HCT116 (cell line): ENCODE measurements at regions not wholly inside any gene's neighbourhood (a gene's known extent, or its start where the extent isn't known, plus 50 kb on each side); places are given as distances from the start of the nearest gene placed in this dataset.

ENCODE experiments used
- ATAC-seq: fragments of 200-7000 bp; cut with Tn5 transposase; 2 replicates; pipeline ENCODE4 v1.9.1; 2020; ENCODE audit warnings: mild to moderate bottlenecking, moderate library complexity
- BruUV-seq: library from RNA; stranded (reverse); fragments of 400-500 nt; replicated peaks from 2 replicates; lab custom pipeline; 2021; lab: Mats Ljungman, UMichigan
- CTCF ChIA-PET: fragments of 300-600 bp; sonication (Branson Sonifier 250); formaldehyde crosslinking; loops from one replicate; lab custom pipeline; 2021; ENCODE audit warnings: antibody characterized with exemption; lab: Charles Lee
- POLR2A ChIA-PET: fragments of 300-600, 350-600 bp; sonication (Branson Sonifier 250); formaldehyde crosslinking; loops from one replicate; lab custom pipeline; 2021; ENCODE audit warnings: antibody characterized with exemption; lab: Charles Lee
- RAD21 ChIA-PET, 2 experiments: fragments of 300-600 bp; sonication (Branson Sonifier 250); formaldehyde crosslinking; loops; one replicate each; lab custom pipeline; 2023; ENCODE audit warnings: low total read pairs in 2 of 2; ENCODE audit not compliant: uncharacterized antibody in 2 of 2, unreplicated experiment in 2 of 2, low non-redundant PET in 1 of 2; lab: Charles Lee
- DNase-seq: peaks from one replicate; pipeline ENCODE4 v3.0.0-alpha.2; 2010; ENCODE audit warnings: low read depth, low spot score
- H2AFZ ChIP-seq: fragments of 200-600 bp; shearing (Covaris generic), sonication (generic); 2 replicates; pipeline ENCODE4 v1.6.1; 2017; ENCODE audit warnings: low read depth, mixed run types, mixed read lengths, antibody characterized with exemption, low read length; ENCODE audit not compliant: poor library complexity, severe bottlenecking
- H3K27ac ChIP-seq: 2 replicates; pipeline ENCODE4 v1.5.1; 2012; ENCODE audit warnings: low read depth, low read length
- H3K27me3 ChIP-seq: fragments of 200-600 bp; sonication (generic); 2 replicates; pipeline ENCODE4 v1.6.1; 2016; ENCODE audit warnings: mixed run types, low read length, mixed read lengths; ENCODE audit not compliant: insufficient read depth
- H3K36me3 ChIP-seq, 2 experiments: fragments of 200-500 bp in 1 of 2; fragments of 200-600 bp in 1 of 2; sonication (Bioruptor generic) in 1 of 2; sonication (generic) in 1 of 2; 2 replicates each; pipeline versions ENCODE4 v1.5.1 to v1.6.1; 2014 to 2016; ENCODE audit warnings: low read length in 2 of 2, inconsistent platforms in 1 of 2, mixed read lengths in 1 of 2, mixed run types in 1 of 2; ENCODE audit not compliant: insufficient read depth in 2 of 2, control insufficient read depth in 1 of 2
- H3K4me1 ChIP-seq, 2 experiments: fragments of 200-600 bp in 1 of 2; sonication (generic) in 1 of 2; 2 replicates each; pipeline versions ENCODE4 v1.5.1 to v1.6.1; 2012 to 2017; ENCODE audit warnings: low read length in 2 of 2, inconsistent platforms in 1 of 2, mild to moderate bottlenecking in 1 of 2, mixed read lengths in 1 of 2, mixed run types in 1 of 2, moderate library complexity in 1 of 2; ENCODE audit not compliant: insufficient read depth in 2 of 2, control insufficient read depth in 1 of 2
- H3K4me2 ChIP-seq: fragments of 200-600 bp; sonication (generic); 2 replicates; pipeline ENCODE4 v1.6.1; 2017; ENCODE audit warnings: mixed run types, low read length, mixed read lengths
- H3K4me3 ChIP-seq, 2 experiments: fragments of 200-600 bp in 1 of 2; sonication (generic) in 1 of 2; replicated peaks in 1 of 2; 2 replicates each; pipeline ENCODE4 v1.5.1; 2011 to 2016; ENCODE audit warnings: low read length in 2 of 2, control low read depth in 1 of 2, low read depth in 1 of 2, mild to moderate bottlenecking in 1 of 2, mixed read lengths in 1 of 2, mixed run types in 1 of 2
- H3K79me2 ChIP-seq: fragments of 200-600 bp; sonication (generic); 2 replicates; pipeline ENCODE4 v1.6.1; 2017; ENCODE audit warnings: mild to moderate bottlenecking, mixed run types, low read length, moderate library complexity, mixed read lengths; ENCODE audit not compliant: insufficient read depth
- H3K9ac ChIP-seq: fragments of 200-600 bp; sonication (generic); 2 replicates; pipeline ENCODE4 v1.6.1; 2016; ENCODE audit warnings: low read length, mixed read lengths
- H3K9me2 ChIP-seq: fragments of 200-600 bp; sonication (generic), shearing (Covaris generic); 2 replicates; pipeline ENCODE4 v1.6.1; 2017; ENCODE audit warnings: mixed run types, mild to moderate bottlenecking, moderate library complexity; ENCODE audit not compliant: insufficient read depth
- H3K9me3 ChIP-seq, 2 experiments: fragments of 200-500 bp in 1 of 2; fragments of 200-600 bp in 1 of 2; sonication (Bioruptor generic) in 1 of 2; sonication (generic) in 1 of 2; 2 replicates each; pipeline ENCODE4 v1.6.1; 2014 to 2017; ENCODE audit warnings: low read length in 2 of 2, mixed read lengths in 2 of 2, inconsistent platforms in 1 of 2, low read depth in 1 of 2, mild to moderate bottlenecking in 1 of 2, mixed run types in 1 of 2, moderate library complexity in 1 of 2; ENCODE audit not compliant: control insufficient read depth in 1 of 2, insufficient read depth in 1 of 2
- H4K20me1 ChIP-seq: fragments of 200-600 bp; sonication (generic), shearing (Covaris generic); 2 replicates; pipeline ENCODE4 v1.6.1; 2017; ENCODE audit warnings: mixed run types, mild to moderate bottlenecking, moderate library complexity; ENCODE audit not compliant: insufficient read depth
- CBX3 ChIP-seq: IDR thresholded peaks from 2 replicates; pipeline ENCODE4 v1.6.1; 2012; ENCODE audit warnings: low read depth
- CTCF ChIP-seq, 3 experiments: fragments of 200-600 bp in 1 of 3; sonication (generic) in 1 of 3; IDR thresholded peaks in 2 of 3; conservative IDR thresholded peaks in 1 of 3; 2 replicates each; pipeline ENCODE4 v1.5.1; 2012 to 2017; ENCODE audit warnings: low read depth in 2 of 3, low read length in 2 of 3, antibody characterized with exemption in 1 of 3, borderline replicate concordance in 1 of 3, control low read depth in 1 of 3, mild to moderate bottlenecking in 1 of 3, mixed read lengths in 1 of 3, mixed run types in 1 of 3, moderate library complexity in 1 of 3; ENCODE audit not compliant: insufficient read depth in 1 of 3
- EGR1 ChIP-seq: IDR thresholded peaks from 2 replicates; pipeline ENCODE4 v1.6.1; 2012; ENCODE audit warnings: low read depth
- EZH2 ChIP-seq: fragments of 200-600 bp; sonication (generic); IDR thresholded peaks from 2 replicates; pipeline ENCODE4 v1.6.1; 2017; ENCODE audit warnings: antibody characterized with exemption, mixed run types
- MAX ChIP-seq: IDR thresholded peaks from 2 replicates; pipeline ENCODE4 v1.6.1; 2012
- POLR2A ChIP-seq: IDR thresholded peaks from 2 replicates; pipeline ENCODE4 v1.7.0; 2011; ENCODE audit warnings: borderline replicate concordance; ENCODE audit not compliant: insufficient read depth, insufficient read length; ENCODE audit errors: extremely low read depth
- POLR2AphosphoS5 ChIP-seq: IDR thresholded peaks from 2 replicates; pipeline ENCODE4 v1.6.1; 2011; ENCODE audit warnings: mild to moderate bottlenecking, low read depth, low read length, moderate library complexity
- RAD21 ChIP-seq: IDR thresholded peaks from 2 replicates; pipeline ENCODE4 v1.6.1; 2012; ENCODE audit warnings: low read depth, mild to moderate bottlenecking
- REST ChIP-seq: IDR thresholded peaks from 2 replicates; pipeline ENCODE4 v1.6.1; 2012; ENCODE audit warnings: low read depth
- SIN3A ChIP-seq: IDR thresholded peaks from 2 replicates; pipeline ENCODE4 v1.6.1; 2012; ENCODE audit warnings: low read depth
- SP1 ChIP-seq: IDR thresholded peaks from 2 replicates; pipeline ENCODE4 v1.6.1; 2012; ENCODE audit warnings: low read depth
- SRF ChIP-seq: IDR thresholded peaks from 2 replicates; pipeline ENCODE4 v1.6.1; 2012; ENCODE audit warnings: low read depth
- TCF7L2 ChIP-seq: IDR thresholded peaks from 2 replicates; pipeline ENCODE4 v1.7.0; 2011; ENCODE audit warnings: borderline replicate concordance, inconsistent platforms; ENCODE audit not compliant: insufficient read depth, insufficient read length; ENCODE audit errors: extremely low read depth
- YY1 ChIP-seq: IDR thresholded peaks from 2 replicates; pipeline ENCODE4 v1.6.1; 2011; ENCODE audit warnings: low read length, low read depth, moderate library complexity, mild to moderate bottlenecking; ENCODE audit not compliant: insufficient replicate concordance; ENCODE audit errors: extremely low read depth
- ZFX ChIP-seq: fragments of 450-650 bp; IDR thresholded peaks from 2 replicates; pipeline ENCODE4 v1.6.1; 2017
- ZNF274 ChIP-seq: fragments of 200-500 bp; sonication (Bioruptor generic); IDR thresholded peaks from 2 replicates; pipeline ENCODE4 v1.6.1; 2014; ENCODE audit warnings: mild to moderate bottlenecking, low read depth, low read length, inconsistent platforms
- intact Hi-C: fragments of 100-400 bp; cut with micrococcal nuclease; formaldehyde crosslinking; loops from 2 replicates; pipeline ENCODE4 v1.10.0; 2022

GRCh38 chr20:52082612-52083011, 109.0 kb downstream of the ZFP64 start:
- Histone ChIP-seq H3K79me2 (no peaks in the 10 kb centered on the region), H3K4me3 (no peak overlapping the region), H3K9me2 (no peaks in the 10 kb centered on the region), H3K4me1 (no peaks in the 10 kb centered on the region), H4K20me1 (no peaks in the 10 kb centered on the region), H2AFZ (no peak overlapping the region), H3K4me2 (no peak overlapping the region), H3K27me3 (no peaks in the 10 kb centered on the region), H3K27ac (no peak overlapping the region), H3K9ac (no peak overlapping the region), H3K9me3 (peaks cover 6 to 9% of the 10 kb centered on the region in 2 experiments; a peak in 3 of 4 replicates), H3K36me3 (no peaks in the 10 kb centered on the region)
- ChIA-PET CTCF (interaction anchor here (1.0 to 1.9 kb wide), 5 partner anchors 382 to 459 kb away, joined by 3 to 11 read pairs (median 5); no protein-coding TSS in a partner anchor), POLR2A (no interaction called here), RAD21 (interaction anchor here in 1 of 2 experiments (0.6 kb wide), 1 partner anchor 407 kb away, joined by 3 read pairs; no protein-coding TSS in a partner anchor)
- BruUV-seq = no TSS peak
- ATAC-seq (no peak), DNase-seq (no peak)
- TF ChIP-seq POLR2A (no peak), SIN3A (no peak), TCF7L2 (no peak), CBX3 (no peak), EGR1 (no peak), SRF (no peak)
- intact Hi-C loops = loop anchor here (1.0 to 5.0 kb wide), 5 partner anchors 280 to 1095 kb away; partner anchors contain the start of gene SALL4

GRCh38 chr20:52081791-52082190, 109.8 kb downstream of the ZFP64 start:
- Histone ChIP-seq H3K27me3 (no peaks in the 10 kb centered on the region), H3K9ac (no peak overlapping the region), H2AFZ (no peak overlapping the region), H3K4me2 (no peak overlapping the region), H3K9me3 (peaks cover 0 to under 1% of the 10 kb centered on the region in 2 experiments; a peak in 2 of 4 replicates), H3K4me1 (no peaks in the 10 kb centered on the region), H3K27ac (no peak overlapping the region), H3K79me2 (no peaks in the 10 kb centered on the region), H3K36me3 (no peaks in the 10 kb centered on the region), H3K4me3 (no peak overlapping the region), H4K20me1 (no peaks in the 10 kb centered on the region), H3K9me2 (no peaks in the 10 kb centered on the region)
- intact Hi-C loops = loop anchor here (5.0 kb wide), 1 partner anchor 279 kb away; the partner anchor contains the start of gene SALL4
- ChIA-PET CTCF (interaction anchor here (1.7 kb wide), 2 partner anchors 381 to 1094 kb away, joined by 5 to 6 read pairs; no protein-coding TSS in a partner anchor), POLR2A (no interaction called here), RAD21 (no interaction called here)
- ATAC-seq = no peak
- BruUV-seq = no TSS peak
- no peak for DNase-seq
- no peak for TF ChIP-seq SP1
- TF ChIP-seq ZNF274 = no peak
- TF ChIP-seq EGR1 = no peak
- TF ChIP-seq POLR2AphosphoS5 = no peak
- no peak for TF ChIP-seq TCF7L2
- no peak for TF ChIP-seq ZFX
- TF ChIP-seq SRF = no peak
- no peak for TF ChIP-seq REST
- no peak for TF ChIP-seq YY1
- TF ChIP-seq CTCF (IDR thresholded peaks at IDR 0.05 in 2 of 3, conservative IDR thresholded peaks at IDR 0.05 in 1 of 3; ENCODE audit: borderline replicate concordance in 1 of 3, insufficient read depth in 1 of 3, low read depth in 2 of 3, low read length in 2 of 3) = no peak
- no peak for TF ChIP-seq MAX
- no peak for TF ChIP-seq CBX3
- no peak for TF ChIP-seq EZH2
- TF ChIP-seq RAD21 = no peak
